Endodermal cell (in vitro differentiated cells): ENCODE measurements at regions not wholly inside any gene's neighbourhood (a gene's known extent, or its start where the extent isn't known, plus 50 kb on each side); places are given as distances from the start of the nearest gene placed in this dataset.
"Not testable (repeated sequence)": the region's sequence is repeated elsewhere in the genome, so short reads cannot be mapped to it uniquely, and the experiment has no call there.

Experiments used
- DNase-seq: peaks from one replicate; pipeline ENCODE4 v3.0.0-alpha.2; 2017
- H3K27ac ChIP-seq: 2 replicates; pipeline ENCODE4 v1.5.1; 2013; ENCODE audit warnings: mild to moderate bottlenecking, low read depth, low read length, moderate library complexity
- H3K27me3 ChIP-seq: 2 replicates; pipeline ENCODE4 v1.6.1; 2013; ENCODE audit warnings: mild to moderate bottlenecking, low read length, moderate library complexity; ENCODE audit not compliant: insufficient read depth, control insufficient read depth, poor library complexity, severe bottlenecking
- H3K36me3 ChIP-seq: 2 replicates; pipeline ENCODE4 v1.7.0; 2013; ENCODE audit warnings: mild to moderate bottlenecking, low read length, moderate library complexity; ENCODE audit not compliant: control insufficient read depth, insufficient read depth
- H3K4me1 ChIP-seq: one replicate; pipeline ENCODE4 v1.7.0; 2013; ENCODE audit warnings: low read length; ENCODE audit not compliant: control insufficient read depth, insufficient read depth
- H3K4me3 ChIP-seq: 2 replicates; pipeline ENCODE4 v1.5.1; 2013; ENCODE audit warnings: mild to moderate bottlenecking, low read length, moderate library complexity
- H3K9ac ChIP-seq: 2 replicates; pipeline ENCODE4 v1.6.1; 2013; ENCODE audit warnings: mild to moderate bottlenecking, low read length, moderate library complexity; ENCODE audit not compliant: poor library complexity, severe bottlenecking; ENCODE audit errors: extremely low read depth
- H3K9me3 ChIP-seq: 2 replicates; pipeline ENCODE4 v1.6.1; 2013; ENCODE audit warnings: mild to moderate bottlenecking, low read length, moderate library complexity; ENCODE audit not compliant: control insufficient read depth
- H3K27ac Mint-ChIP-seq: 2 replicates; pipeline ENCODE4 v1.8.0; 2020; ENCODE audit warnings: mixed read lengths
- H3K27me3 Mint-ChIP-seq: 2 replicates; pipeline ENCODE4 v1.8.0; 2021; ENCODE audit warnings: mild to moderate bottlenecking, mixed read lengths; ENCODE audit not compliant: insufficient read depth
- H3K36me3 Mint-ChIP-seq: 2 replicates; pipeline ENCODE4 v1.8.0; 2020; ENCODE audit warnings: low read depth, mixed read lengths
- H3K4me1 Mint-ChIP-seq: 2 replicates; pipeline ENCODE4 v1.8.0; 2020; ENCODE audit warnings: mixed read lengths
- H3K4me3 Mint-ChIP-seq: 2 replicates; pipeline ENCODE4 v1.8.0; 2020; ENCODE audit warnings: mild to moderate bottlenecking, moderate library complexity, mixed read lengths
- H3K9me3 Mint-ChIP-seq: 2 replicates; pipeline ENCODE4 v1.8.0; 2020; ENCODE audit warnings: mild to moderate bottlenecking, mixed read lengths
- WGBS, 2 experiments: methylation state at CpG; one replicate each; pipeline versions ENCODE4 v1.1.5 to v1.1.7; 2013; ENCODE audit warnings: missing lambda C conversion rate in 2 of 2, mixed read lengths in 1 of 2; ENCODE audit not compliant: insufficient coverage in 1 of 2, insufficient read length in 1 of 2; 5-methylcytosine and 5-hydroxymethylcytosine counted together
- TF ChIP-seq, protein P1 (sequence below): fragments of 200-600 bp; sonication (generic); conservative IDR thresholded peaks from 2 replicates; pipeline ENCODE4 v1.5.0; 2021; ENCODE audit warnings: antibody characterized with exemption, mild to moderate bottlenecking

DNA sequence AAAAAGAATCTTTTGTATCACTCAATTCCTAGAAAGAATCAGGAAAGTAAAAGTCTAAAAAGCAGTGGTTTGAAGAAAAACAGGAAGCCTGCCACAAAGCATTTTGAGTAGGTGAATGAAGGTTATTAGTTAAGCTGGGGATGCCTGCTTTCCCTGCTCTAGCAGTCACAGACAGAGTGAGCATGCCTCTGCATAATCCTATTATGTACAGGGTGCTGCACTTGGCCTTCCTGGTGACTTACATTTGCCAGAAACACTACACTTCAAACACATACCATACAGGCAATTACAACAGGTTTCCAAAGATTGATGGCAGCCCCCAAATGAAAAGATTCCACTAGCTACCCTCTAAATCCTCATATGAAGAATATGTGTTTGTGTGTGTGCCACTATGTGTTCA is 130.8 kb downstream of the TPBG start:
- H3K4me1 ChIP-seq, result no peaks in the 10 kb centered on the region
- H3K9me3 Mint-ChIP-seq, result peaks cover 9% of the 10 kb centered on the region
- no peaks in the 10 kb centered on the region for H3K36me3 ChIP-seq
- H3K9ac ChIP-seq, result no peak overlapping the region
- H3K27me3 ChIP-seq, result no peaks in the 10 kb centered on the region
- H3K27ac ChIP-seq, result no peak overlapping the region
- H3K27me3 Mint-ChIP-seq, result no peaks in the 10 kb centered on the region
- peaks cover 10% of the 10 kb centered on the region for H3K4me1 Mint-ChIP-seq
- DNase-seq, result no peak
- no peak overlapping the region for H3K4me3 ChIP-seq
- TF ChIP-seq, protein P1, sequence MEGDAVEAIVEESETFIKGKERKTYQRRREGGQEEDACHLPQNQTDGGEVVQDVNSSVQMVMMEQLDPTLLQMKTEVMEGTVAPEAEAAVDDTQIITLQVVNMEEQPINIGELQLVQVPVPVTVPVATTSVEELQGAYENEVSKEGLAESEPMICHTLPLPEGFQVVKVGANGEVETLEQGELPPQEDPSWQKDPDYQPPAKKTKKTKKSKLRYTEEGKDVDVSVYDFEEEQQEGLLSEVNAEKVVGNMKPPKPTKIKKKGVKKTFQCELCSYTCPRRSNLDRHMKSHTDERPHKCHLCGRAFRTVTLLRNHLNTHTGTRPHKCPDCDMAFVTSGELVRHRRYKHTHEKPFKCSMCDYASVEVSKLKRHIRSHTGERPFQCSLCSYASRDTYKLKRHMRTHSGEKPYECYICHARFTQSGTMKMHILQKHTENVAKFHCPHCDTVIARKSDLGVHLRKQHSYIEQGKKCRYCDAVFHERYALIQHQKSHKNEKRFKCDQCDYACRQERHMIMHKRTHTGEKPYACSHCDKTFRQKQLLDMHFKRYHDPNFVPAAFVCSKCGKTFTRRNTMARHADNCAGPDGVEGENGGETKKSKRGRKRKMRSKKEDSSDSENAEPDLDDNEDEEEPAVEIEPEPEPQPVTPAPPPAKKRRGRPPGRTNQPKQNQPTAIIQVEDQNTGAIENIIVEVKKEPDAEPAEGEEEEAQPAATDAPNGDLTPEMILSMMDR, result no peak
- H3K4me3 Mint-ChIP-seq, result no peak overlapping the region
- no peaks in the 10 kb centered on the region for H3K36me3 Mint-ChIP-seq
- peaks cover 17% of the 10 kb centered on the region for H3K9me3 ChIP-seq
- H3K27ac Mint-ChIP-seq, result no peak overlapping the region

DNA sequence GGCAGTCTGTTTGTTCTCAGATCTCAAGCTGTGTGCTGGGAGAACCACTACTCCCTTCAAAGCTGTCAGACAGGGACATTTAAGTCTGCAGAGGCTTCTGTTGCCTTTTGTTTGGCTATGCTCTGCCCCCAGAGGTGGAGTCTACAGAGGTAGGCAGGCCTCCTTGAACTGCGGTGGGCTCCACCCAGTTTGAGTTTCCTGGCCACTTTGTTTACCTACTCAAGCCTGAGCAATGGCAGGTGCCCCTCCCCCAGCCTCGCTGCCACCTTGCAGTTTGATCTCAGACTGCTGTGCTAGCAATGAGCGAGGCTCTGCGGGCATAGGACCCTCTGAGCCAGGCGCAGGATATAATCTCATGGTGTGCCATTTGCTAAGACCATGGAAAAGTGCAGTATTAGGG is 138.3 kb downstream of the TPBG start:
- H3K9ac ChIP-seq, H3K4me3 Mint-ChIP-seq, H3K27me3 ChIP-seq, H3K4me3 ChIP-seq, DNase-seq, H3K4me1 Mint-ChIP-seq, H3K9me3 ChIP-seq, H3K36me3 ChIP-seq, H3K4me1 ChIP-seq, H3K36me3 Mint-ChIP-seq, H3K27me3 Mint-ChIP-seq, H3K27ac Mint-ChIP-seq, H3K27ac ChIP-seq: not testable (repeated sequence)
- 80 to 82% methylated on average over 3 to 5 of the region's 5 CpGs for WGBS, 2 experiments
- H3K9me3 Mint-ChIP-seq, result peaks cover 25% of the 10 kb centered on the region

DNA sequence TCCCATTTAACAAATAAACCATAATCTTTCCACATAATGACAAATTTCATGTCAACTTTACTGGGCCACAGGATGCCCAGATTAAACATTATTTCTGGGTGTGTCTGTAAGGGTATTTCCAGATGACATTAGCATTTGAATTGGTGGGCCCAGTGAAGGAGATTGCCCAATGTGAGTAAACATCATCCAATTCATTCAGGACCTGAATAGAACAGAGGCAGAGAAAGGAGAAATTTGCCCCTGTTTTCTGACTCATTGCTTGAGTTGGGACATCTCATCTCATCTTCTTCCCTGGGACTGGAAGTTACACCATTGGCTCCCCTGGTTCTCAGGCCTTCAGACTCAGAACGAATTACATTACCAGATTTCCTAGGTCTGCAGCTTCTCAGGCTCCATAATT is 142.9 kb downstream of the TPBG start:
- Mint-ChIP-seq H3K9me3 (peaks cover 16% of the 10 kb centered on the region), H3K36me3 (no peaks in the 10 kb centered on the region), H3K4me1 (peaks cover 4% of the 10 kb centered on the region), H3K27ac (no peak overlapping the region), H3K27me3 (no peaks in the 10 kb centered on the region), H3K4me3 (no peak overlapping the region)
- Histone ChIP-seq H3K27ac (no peak overlapping the region), H3K4me3 (no peak overlapping the region), H3K4me1 (no peaks in the 10 kb centered on the region), H3K9ac (no peak overlapping the region), H3K36me3 (no peaks in the 10 kb centered on the region), H3K27me3 (no peaks in the 10 kb centered on the region), H3K9me3 (no peaks in the 10 kb centered on the region)
- WGBS, 2 experiments, result 59% methylated on average over 1 of the region's 1 CpG; no CpG with 5 or more reads in 1 of the 2 experiments
- TF ChIP-seq, protein P1, result no peak
- no peak for DNase-seq

DNA sequence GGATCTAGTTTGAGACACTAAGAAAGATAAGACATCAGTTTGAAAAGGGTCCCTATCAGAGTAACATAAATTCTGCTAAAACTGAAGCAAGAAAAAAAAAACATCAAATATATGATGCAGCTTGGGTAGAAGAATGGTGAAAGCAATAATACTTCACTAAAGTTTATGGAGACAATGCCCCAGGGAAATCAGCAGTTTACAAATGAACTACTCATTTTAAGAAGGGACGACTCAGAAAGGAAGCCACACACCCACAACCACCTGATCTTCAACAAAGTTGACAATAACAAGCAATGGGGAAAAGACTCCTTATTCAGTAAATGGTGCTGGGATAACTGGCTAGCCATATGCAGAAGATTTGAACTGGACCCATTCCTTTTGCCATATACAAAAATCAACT is 143.5 kb downstream of the TPBG start:
- DNase-seq, result no peak
- Mint-ChIP-seq H3K27ac (no peak overlapping the region), H3K9me3 (peaks cover 10% of the 10 kb centered on the region), H3K27me3 (no peaks in the 10 kb centered on the region), H3K4me3 (no peak overlapping the region), H3K4me1 (peaks cover 4% of the 10 kb centered on the region), H3K36me3 (no peaks in the 10 kb centered on the region)
- H3K36me3 ChIP-seq, result no peaks in the 10 kb centered on the region
- H3K27ac ChIP-seq, result no peak overlapping the region
- H3K27me3 ChIP-seq, result no peaks in the 10 kb centered on the region
- no peak overlapping the region for H3K9ac ChIP-seq
- no peaks in the 10 kb centered on the region for H3K4me1 ChIP-seq
- H3K4me3 ChIP-seq, result no peak overlapping the region
- no peaks in the 10 kb centered on the region for H3K9me3 ChIP-seq
- WGBS, 2 experiments, result 50% methylated on average over 1 of the region's 1 CpG; no CpG with 5 or more reads in 1 of the 2 experiments
- TF ChIP-seq, protein P1, result no peak
